K562 (cell line): ENCODE measurements at regions not wholly inside any gene's neighbourhood (a gene's known extent, or its start where the extent isn't known, plus 50 kb on each side); places are given as distances from the start of the nearest gene placed in this dataset.

Source experiments
- ATAC-seq: fragments of 200-7000 bp; cut with Tn5 transposase; 3 replicates; pipeline ENCODE4 v1.9.1; 2020; ENCODE audit warnings: moderate library complexity
- BruUV-seq: library from RNA; stranded (reverse); fragments of 400-500 nt; replicated peaks from 2 replicates; lab custom pipeline; 2021; lab: Mats Ljungman, UMichigan
- CTCF ChIA-PET: fragments of 300-600 bp; formaldehyde crosslinking; extraction: SDS; loops from one replicate; lab custom pipeline; 2021; ENCODE audit warnings: low intra/inter-chr PET ratio; lab: Yijun Ruan, JAX
- POLR2A ChIA-PET: fragments of 300-600, 350-650 bp; sonication (Branson Sonifier 250); formaldehyde crosslinking; extraction: SDS; loops from one replicate; lab custom pipeline; 2021; ENCODE audit warnings: antibody characterized with exemption, inconsistent platforms; lab: Yijun Ruan, JAX
- DNase-seq, 4 experiments: peaks; one replicate each; pipeline versions ENCODE4 v3.0.0 to v3.0.0-alpha.2; 2011 to 2018; ENCODE audit warnings: low spot score in 3 of 4, mixed read lengths in 3 of 4; ENCODE audit errors: extremely low read depth in 1 of 4
- FAIRE-seq: peaks from 2 replicates; lab custom pipeline; 2011; peaks lifted over from hg19 to GRCh38; lab: Jason Lieb, UNC
- H2AFZ ChIP-seq: 2 replicates; pipeline ENCODE4 v1.6.0; 2011; ENCODE audit warnings: low read depth, low read length, control low read depth, inconsistent platforms
- H3K27ac ChIP-seq: fragments of 200-600 bp; 3 replicates; pipeline ENCODE4 v1.8.0; 2011; ENCODE audit warnings: low read depth, mild to moderate bottlenecking, control low read depth, inconsistent platforms, low read length, moderate library complexity, mixed read lengths; ENCODE audit errors: extremely low read depth
- H3K27me3 ChIP-seq, 2 experiments: fragments of 300-600 bp in 1 of 2; 2 replicates in 1 of 2; 3 replicates in 1 of 2; pipeline versions ENCODE4 v1.6.0 to v1.8.0; 2011; ENCODE audit warnings: inconsistent platforms in 2 of 2, low read length in 2 of 2, mild to moderate bottlenecking in 1 of 2, mixed read lengths in 1 of 2, moderate library complexity in 1 of 2; ENCODE audit not compliant: control insufficient read depth in 2 of 2, insufficient read depth in 2 of 2
- H3K36me3 ChIP-seq: fragments of 300-600 bp; 3 replicates; pipeline ENCODE4 v1.8.0; 2011; ENCODE audit warnings: mild to moderate bottlenecking, low read length, inconsistent platforms; ENCODE audit not compliant: control insufficient read depth, insufficient read depth
- H3K4me1 ChIP-seq, 2 experiments: fragments of 200-600 bp in 1 of 2; replicated peaks in 1 of 2; 2 replicates in 1 of 2; 3 replicates in 1 of 2; pipeline versions ENCODE4 v1.5.1 to v1.8.0; 2011; ENCODE audit warnings: inconsistent platforms in 2 of 2, low read length in 2 of 2, mild to moderate bottlenecking in 1 of 2, mixed read lengths in 1 of 2, moderate library complexity in 1 of 2; ENCODE audit not compliant: control insufficient read depth in 2 of 2, insufficient read depth in 2 of 2
- H3K4me2 ChIP-seq: 2 replicates; pipeline ENCODE4 v1.6.1; 2011; ENCODE audit warnings: low read length, control low read depth, inconsistent platforms, mixed read lengths; ENCODE audit not compliant: insufficient read depth
- H3K4me3 ChIP-seq: fragments of 200-600 bp; sonication (generic), shearing (Covaris generic); 2 replicates; pipeline ENCODE4 v1.5.1; 2016; ENCODE audit warnings: control low read depth, inconsistent platforms
- H3K79me2 ChIP-seq: fragments of 200-600 bp; 3 replicates; pipeline ENCODE4 v1.8.0; 2011; ENCODE audit warnings: low read length, inconsistent platforms; ENCODE audit not compliant: control insufficient read depth, insufficient read depth
- H3K9ac ChIP-seq, 2 experiments: 2 replicates each; pipeline versions ENCODE4 v1.6.0 to v1.6.1; 2011; ENCODE audit warnings: low read depth in 2 of 2, low read length in 2 of 2, control low read depth in 1 of 2, inconsistent platforms in 1 of 2, mild to moderate bottlenecking in 1 of 2, mixed read lengths in 1 of 2; ENCODE audit not compliant: insufficient read depth in 1 of 2
- H3K9me1 ChIP-seq: one replicate; pipeline ENCODE4 v1.6.0; 2011; ENCODE audit warnings: inconsistent platforms, mild to moderate bottlenecking, low read length, moderate library complexity; ENCODE audit not compliant: control insufficient read depth, insufficient read depth
- H3K9me3 ChIP-seq: replicated peaks from 2 replicates; pipeline ENCODE4 v1.5.1; 2011; ENCODE audit warnings: low read depth, low read length, inconsistent platforms; ENCODE audit not compliant: control insufficient read depth, insufficient read depth
- H4K20me1 ChIP-seq: replicated peaks from 2 replicates; pipeline ENCODE4 v1.6.1; 2011; ENCODE audit warnings: low read length, inconsistent platforms, mixed read lengths; ENCODE audit not compliant: control insufficient read depth, insufficient read depth
- KAT7 ChIP-seq: sonication (generic); formaldehyde crosslinking; IDR thresholded peaks from 2 replicates; pipeline ENCODE4 v1.8.0; 2022; ENCODE audit warnings: missing genetic modification reagents, mild to moderate bottlenecking, borderline replicate concordance
- KLF16 ChIP-seq: IDR thresholded peaks from 2 replicates; pipeline ENCODE4 v1.6.1; 2016; ENCODE audit warnings: antibody characterized with exemption
- NUFIP1 ChIP-seq: fragments of 450-650 bp; IDR thresholded peaks from 2 replicates; pipeline ENCODE4 v1.6.1; 2018; ENCODE audit not compliant: partially characterized antibody
- RHOXF2B ChIP-seq: fragments of 250-450 bp; sonication (Bioruptor Pico); conservative IDR thresholded peaks from 2 replicates; pipeline ENCODE4 v1.5.1; 2021
- SIN3B ChIP-seq: fragments of 450-650 bp; IDR thresholded peaks from 2 replicates; pipeline ENCODE4 v1.6.1; 2017; ENCODE audit warnings: low read depth, mild to moderate bottlenecking, moderate library complexity
- ZBED1 ChIP-seq: IDR thresholded peaks from 2 replicates; pipeline ENCODE4 v1.6.1; 2014
- WGBS: fragments of 100-300 bp; shearing (Covaris generic); methylation state at CpG from one replicate; pipeline ENCODE4 v1.1.6; 2016; ENCODE audit warnings: low coverage, mixed read lengths; ENCODE audit not compliant: insufficient coverage; ENCODE audit errors: missing lambda C conversion rate; 5-methylcytosine and 5-hydroxymethylcytosine counted together
- in situ Hi-C: fragments of 300-500 bp; cut with MboI; formaldehyde crosslinking; loops from 4 replicates; pipeline ENCODE4 v1.15.0; 2018; ENCODE audit warnings: inconsistent platforms, mixed read lengths
- intact Hi-C: fragments of 100-400 bp; cut with micrococcal nuclease; formaldehyde crosslinking; loops from 2 replicates; pipeline ENCODE4 v1.14.2; 2022
- TF ChIP-seq, protein P1 (sequence below), 2 experiments: fragments of 450-650 bp; IDR thresholded peaks; 2 replicates each; pipeline ENCODE4 v1.6.1; 2018; ENCODE audit warnings: mild to moderate bottlenecking in 2 of 2, low read depth in 1 of 2; ENCODE audit not compliant: partially characterized antibody in 2 of 2

DNA sequence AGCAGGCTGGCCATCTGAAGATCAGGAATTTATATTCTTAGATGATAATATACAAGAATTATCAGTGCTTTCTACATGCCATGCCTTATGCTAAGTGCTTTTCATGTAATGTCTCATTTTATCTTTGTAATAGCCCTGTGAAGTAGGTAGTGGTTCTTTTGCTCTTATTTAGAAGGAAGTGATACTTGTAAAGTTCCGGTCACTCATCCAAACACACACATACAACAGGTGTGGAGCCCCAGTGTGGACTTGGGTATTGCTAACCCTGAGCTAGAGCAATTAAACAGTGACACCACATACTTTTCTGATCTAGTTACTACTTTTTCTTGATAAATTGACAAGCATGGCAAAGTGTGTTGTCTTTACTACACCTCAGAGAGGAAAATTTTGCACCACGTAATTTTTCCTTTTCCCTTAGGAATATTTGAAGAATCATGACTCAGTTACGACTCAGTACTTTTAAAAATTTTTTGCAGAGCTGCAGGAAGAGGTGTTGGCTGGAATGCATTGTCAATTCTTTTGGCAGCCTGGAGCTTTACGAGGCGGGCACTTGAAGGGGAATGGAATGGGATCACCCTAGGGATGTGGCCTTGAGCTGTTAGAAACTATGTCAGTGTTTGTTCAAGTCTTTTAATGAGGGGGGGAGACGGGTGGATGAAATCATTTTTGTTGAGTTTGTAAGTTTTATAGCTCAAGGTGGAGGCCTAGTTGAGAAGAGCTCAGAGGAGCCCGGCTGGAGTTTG, 212.5 kb upstream of the CELF2 start:
- Histone ChIP-seq H3K79me2 (no peaks in the 10 kb centered on the region), H3K27ac (no peak overlapping the region), H3K9me1 (no peaks in the 10 kb centered on the region), H2AFZ (no peak overlapping the region), H3K4me3 (no peak overlapping the region), H3K36me3 (no peaks in the 10 kb centered on the region), H3K27me3 (no peaks in the 10 kb centered on the region), H3K9me3 (no peaks in the 10 kb centered on the region), H4K20me1 (no peaks in the 10 kb centered on the region), H3K4me2 (no peak overlapping the region), H3K9ac (no peak overlapping the region), H3K4me1 (no peaks in the 10 kb centered on the region)
- intact Hi-C loops (no loop called here), in situ Hi-C loops (no loop called here)
- TF ChIP-seq RHOXF2B (no peak), NUFIP1 (no peak), KLF16 (no peak), KAT7 (CRISPR knock-in tag) (no peak), SIN3B (no peak), ZBED1 (no peak)
- TF ChIP-seq, protein P1, sequence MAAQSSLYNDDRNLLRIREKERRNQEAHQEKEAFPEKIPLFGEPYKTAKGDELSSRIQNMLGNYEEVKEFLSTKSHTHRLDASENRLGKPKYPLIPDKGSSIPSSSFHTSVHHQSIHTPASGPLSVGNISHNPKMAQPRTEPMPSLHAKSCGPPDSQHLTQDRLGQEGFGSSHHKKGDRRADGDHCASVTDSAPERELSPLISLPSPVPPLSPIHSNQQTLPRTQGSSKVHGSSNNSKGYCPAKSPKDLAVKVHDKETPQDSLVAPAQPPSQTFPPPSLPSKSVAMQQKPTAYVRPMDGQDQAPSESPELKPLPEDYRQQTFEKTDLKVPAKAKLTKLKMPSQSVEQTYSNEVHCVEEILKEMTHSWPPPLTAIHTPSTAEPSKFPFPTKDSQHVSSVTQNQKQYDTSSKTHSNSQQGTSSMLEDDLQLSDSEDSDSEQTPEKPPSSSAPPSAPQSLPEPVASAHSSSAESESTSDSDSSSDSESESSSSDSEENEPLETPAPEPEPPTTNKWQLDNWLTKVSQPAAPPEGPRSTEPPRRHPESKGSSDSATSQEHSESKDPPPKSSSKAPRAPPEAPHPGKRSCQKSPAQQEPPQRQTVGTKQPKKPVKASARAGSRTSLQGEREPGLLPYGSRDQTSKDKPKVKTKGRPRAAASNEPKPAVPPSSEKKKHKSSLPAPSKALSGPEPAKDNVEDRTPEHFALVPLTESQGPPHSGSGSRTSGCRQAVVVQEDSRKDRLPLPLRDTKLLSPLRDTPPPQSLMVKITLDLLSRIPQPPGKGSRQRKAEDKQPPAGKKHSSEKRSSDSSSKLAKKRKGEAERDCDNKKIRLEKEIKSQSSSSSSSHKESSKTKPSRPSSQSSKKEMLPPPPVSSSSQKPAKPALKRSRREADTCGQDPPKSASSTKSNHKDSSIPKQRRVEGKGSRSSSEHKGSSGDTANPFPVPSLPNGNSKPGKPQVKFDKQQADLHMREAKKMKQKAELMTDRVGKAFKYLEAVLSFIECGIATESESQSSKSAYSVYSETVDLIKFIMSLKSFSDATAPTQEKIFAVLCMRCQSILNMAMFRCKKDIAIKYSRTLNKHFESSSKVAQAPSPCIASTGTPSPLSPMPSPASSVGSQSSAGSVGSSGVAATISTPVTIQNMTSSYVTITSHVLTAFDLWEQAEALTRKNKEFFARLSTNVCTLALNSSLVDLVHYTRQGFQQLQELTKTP (IDR thresholded peaks at IDR 0.05; ENCODE audit: low read depth in 1 of 2, partially characterized antibody in 2 of 2), result no peak
- BruUV-seq, result no TSS peak
- ChIA-PET POLR2A (interaction anchor here (1.7 kb wide), 1 partner anchor 8 kb away, joined by 6 read pairs; no protein-coding TSS in a partner anchor), CTCF (no interaction called here)
- WGBS, result under 1% methylated on average over 7 of the region's 7 CpGs
- no peak for ATAC-seq
- DNase-seq, result no peak
- no peak for FAIRE-seq
